SK-N-SH treated with all-trans-retinoic acid at 6 μM for 48 hours (cell line): ENCODE measurements at regions not wholly inside any gene's neighbourhood (a gene's known extent, or its start where the extent isn't known, plus 50 kb on each side); places are given as distances from the start of the nearest gene placed in this dataset.

ENCODE experiments used
- ATAC-seq: fragments of 200-7000 bp; cut with Tn5 transposase; 3 replicates; pipeline ENCODE4 v1.9.1; 2020; ENCODE audit warnings: mild to moderate bottlenecking, moderate library complexity
- ARNTL ChIP-seq: fragments of 450-650 bp; formaldehyde crosslinking; IDR thresholded peaks from 2 replicates; pipeline ENCODE4 v1.5.0; 2020; ENCODE audit warnings: low read depth, mild to moderate bottlenecking, moderate library complexity, borderline replicate concordance
- BACH2 ChIP-seq: fragments of 250-450 bp; sonication (Bioruptor Pico); IDR thresholded peaks from 2 replicates; pipeline ENCODE4 v1.9.0; 2021; ENCODE audit warnings: mild to moderate bottlenecking, borderline replicate concordance
- CSDC2 ChIP-seq: fragments of 250-450 bp; sonication (Bioruptor Pico); IDR thresholded peaks from 2 replicates; pipeline ENCODE4 v1.5.0; 2020; ENCODE audit warnings: mild to moderate bottlenecking, moderate library complexity
- ESRRG ChIP-seq: fragments of 250-450 bp; sonication (Bioruptor Pico); IDR thresholded peaks from 2 replicates; pipeline ENCODE4 v1.6.1; 2021; ENCODE audit warnings: mild to moderate bottlenecking
- ISL1 ChIP-seq: fragments of 250-450 bp; sonication (Bioruptor Pico); IDR thresholded peaks from 2 replicates; pipeline ENCODE4 v2.1.2; 2022; ENCODE audit warnings: mild to moderate bottlenecking, moderate library complexity
- OSR1 ChIP-seq: fragments of 250-450 bp; sonication (Bioruptor Pico); IDR thresholded peaks from 2 replicates; pipeline ENCODE4 v1.8.0; 2022; ENCODE audit warnings: moderate library complexity, mild to moderate bottlenecking, inconsistent platforms
- PPARA ChIP-seq: fragments of 250-450 bp; sonication (Bioruptor Pico); IDR thresholded peaks from 2 replicates; pipeline ENCODE4 v1.5.0; 2020; ENCODE audit warnings: mild to moderate bottlenecking, borderline replicate concordance
- RARB ChIP-seq: fragments of 250-450 bp; sonication (Bioruptor Pico); IDR thresholded peaks from 2 replicates; pipeline ENCODE4 v1.8.0; 2021; ENCODE audit warnings: mild to moderate bottlenecking, moderate library complexity
- SNAI2 ChIP-seq: fragments of 250-450 bp; sonication (Bioruptor Pico); IDR thresholded peaks from 2 replicates; pipeline ENCODE4 v1.5.0; 2020; ENCODE audit warnings: mild to moderate bottlenecking, moderate library complexity
- TCF4 ChIP-seq: fragments of 250-450 bp; sonication (Bioruptor Pico); IDR thresholded peaks from 2 replicates; pipeline ENCODE4 v1.8.0; 2021; ENCODE audit warnings: mild to moderate bottlenecking, moderate library complexity, borderline replicate concordance
- ZFP3 ChIP-seq: fragments of 250-450 bp; sonication (Bioruptor Pico); IDR thresholded peaks from 2 replicates; pipeline ENCODE4 v1.5.0; 2020; ENCODE audit warnings: mild to moderate bottlenecking, moderate library complexity
- ZFP30 ChIP-seq: fragments of 450-650 bp; formaldehyde crosslinking; IDR thresholded peaks from 2 replicates; pipeline ENCODE4 v1.5.0; 2022; ENCODE audit warnings: mild to moderate bottlenecking, moderate library complexity
- ZNF70 ChIP-seq: fragments of 450-650 bp; formaldehyde crosslinking; IDR thresholded peaks from 2 replicates; pipeline ENCODE4 v1.5.0; 2020; ENCODE audit warnings: mild to moderate bottlenecking, moderate library complexity
- ZNF8 ChIP-seq: fragments of 450-650 bp; formaldehyde crosslinking; IDR thresholded peaks from 2 replicates; pipeline ENCODE4 v1.5.0; 2020; ENCODE audit warnings: mild to moderate bottlenecking, moderate library complexity
- TF ChIP-seq, protein P1 (sequence below): fragments of 250-450 bp; sonication (Bioruptor Pico); IDR thresholded peaks from 2 replicates; pipeline ENCODE4 v1.5.0; 2020; ENCODE audit warnings: mild to moderate bottlenecking, moderate library complexity
- TF ChIP-seq, protein P2 (sequence below): fragments of 250-450 bp; sonication (Bioruptor Pico); IDR thresholded peaks from 2 replicates; pipeline ENCODE4 v1.5.1; 2021; ENCODE audit warnings: mild to moderate bottlenecking, moderate library complexity
- TF ChIP-seq, protein P3 (sequence below): fragments of 250-450 bp; sonication (Bioruptor Pico); IDR thresholded peaks from 2 replicates; pipeline ENCODE4 v1.8.0; 2021; ENCODE audit warnings: low read depth, mild to moderate bottlenecking, moderate library complexity, borderline replicate concordance
- TF ChIP-seq, protein P4 (sequence below): fragments of 250-450 bp; sonication (Bioruptor Pico); IDR thresholded peaks from 2 replicates; pipeline ENCODE4 v1.5.1; 2020; ENCODE audit warnings: low read depth, mild to moderate bottlenecking, moderate library complexity

DNA sequence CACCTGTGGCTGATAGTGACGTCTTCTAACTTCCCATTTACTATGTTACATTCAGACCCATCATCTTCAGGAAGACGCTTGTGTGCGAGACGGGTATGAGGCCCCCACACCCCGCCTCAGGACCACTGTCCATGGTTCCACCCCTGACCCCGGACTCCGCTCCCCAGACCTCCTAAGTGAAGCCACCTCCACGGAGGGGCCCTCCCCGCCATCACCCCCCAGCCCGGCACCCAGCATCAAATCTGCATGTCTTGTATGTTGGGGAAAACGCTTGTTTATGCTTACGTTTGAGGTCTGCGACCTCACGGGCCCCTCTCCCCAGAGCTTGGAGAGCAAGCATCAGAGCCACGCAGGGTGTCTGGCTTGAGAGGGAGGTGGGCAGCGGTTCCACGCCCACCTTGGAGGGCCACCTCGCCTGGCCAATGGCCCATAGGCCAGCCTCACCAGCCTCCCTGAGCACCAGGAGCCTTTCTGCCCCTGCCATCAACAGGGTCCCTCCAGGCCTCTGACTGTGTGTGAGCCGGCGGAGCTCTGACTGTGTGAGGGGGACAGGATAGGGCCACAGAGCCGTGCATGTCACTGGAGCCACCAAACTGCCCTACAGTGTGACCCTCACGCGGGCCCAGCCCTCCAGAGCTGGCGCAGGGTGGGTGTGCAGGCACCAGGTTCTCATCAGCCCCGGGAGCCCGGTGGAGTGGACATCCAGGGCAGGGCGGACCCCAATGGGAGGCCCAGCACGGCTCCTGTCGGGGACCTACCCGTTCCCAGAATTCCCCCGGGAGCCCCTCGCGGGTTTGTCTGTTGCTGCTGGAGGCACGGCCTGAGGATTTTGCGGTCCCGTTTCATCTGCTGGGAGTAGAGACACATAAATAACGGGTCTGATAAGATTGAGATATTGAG is 88.4 kb upstream of the NKX1-1 start:
- no peak for ATAC-seq
- TF ChIP-seq, protein P1, sequence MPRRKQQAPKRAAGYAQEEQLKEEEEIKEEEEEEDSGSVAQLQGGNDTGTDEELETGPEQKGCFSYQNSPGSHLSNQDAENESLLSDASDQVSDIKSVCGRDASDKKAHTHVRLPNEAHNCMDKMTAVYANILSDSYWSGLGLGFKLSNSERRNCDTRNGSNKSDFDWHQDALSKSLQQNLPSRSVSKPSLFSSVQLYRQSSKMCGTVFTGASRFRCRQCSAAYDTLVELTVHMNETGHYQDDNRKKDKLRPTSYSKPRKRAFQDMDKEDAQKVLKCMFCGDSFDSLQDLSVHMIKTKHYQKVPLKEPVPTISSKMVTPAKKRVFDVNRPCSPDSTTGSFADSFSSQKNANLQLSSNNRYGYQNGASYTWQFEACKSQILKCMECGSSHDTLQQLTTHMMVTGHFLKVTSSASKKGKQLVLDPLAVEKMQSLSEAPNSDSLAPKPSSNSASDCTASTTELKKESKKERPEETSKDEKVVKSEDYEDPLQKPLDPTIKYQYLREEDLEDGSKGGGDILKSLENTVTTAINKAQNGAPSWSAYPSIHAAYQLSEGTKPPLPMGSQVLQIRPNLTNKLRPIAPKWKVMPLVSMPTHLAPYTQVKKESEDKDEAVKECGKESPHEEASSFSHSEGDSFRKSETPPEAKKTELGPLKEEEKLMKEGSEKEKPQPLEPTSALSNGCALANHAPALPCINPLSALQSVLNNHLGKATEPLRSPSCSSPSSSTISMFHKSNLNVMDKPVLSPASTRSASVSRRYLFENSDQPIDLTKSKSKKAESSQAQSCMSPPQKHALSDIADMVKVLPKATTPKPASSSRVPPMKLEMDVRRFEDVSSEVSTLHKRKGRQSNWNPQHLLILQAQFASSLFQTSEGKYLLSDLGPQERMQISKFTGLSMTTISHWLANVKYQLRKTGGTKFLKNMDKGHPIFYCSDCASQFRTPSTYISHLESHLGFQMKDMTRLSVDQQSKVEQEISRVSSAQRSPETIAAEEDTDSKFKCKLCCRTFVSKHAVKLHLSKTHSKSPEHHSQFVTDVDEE (CRISPR knock-in tag), result no peak
- no peak for TF ChIP-seq ISL1 (CRISPR knock-in tag)
- no peak for TF ChIP-seq ZNF8 (CRISPR knock-in tag)
- TF ChIP-seq ZFP3, result no peak
- no peak for TF ChIP-seq OSR1 (CRISPR knock-in tag)
- no peak for TF ChIP-seq PPARA (CRISPR knock-in tag)

DNA sequence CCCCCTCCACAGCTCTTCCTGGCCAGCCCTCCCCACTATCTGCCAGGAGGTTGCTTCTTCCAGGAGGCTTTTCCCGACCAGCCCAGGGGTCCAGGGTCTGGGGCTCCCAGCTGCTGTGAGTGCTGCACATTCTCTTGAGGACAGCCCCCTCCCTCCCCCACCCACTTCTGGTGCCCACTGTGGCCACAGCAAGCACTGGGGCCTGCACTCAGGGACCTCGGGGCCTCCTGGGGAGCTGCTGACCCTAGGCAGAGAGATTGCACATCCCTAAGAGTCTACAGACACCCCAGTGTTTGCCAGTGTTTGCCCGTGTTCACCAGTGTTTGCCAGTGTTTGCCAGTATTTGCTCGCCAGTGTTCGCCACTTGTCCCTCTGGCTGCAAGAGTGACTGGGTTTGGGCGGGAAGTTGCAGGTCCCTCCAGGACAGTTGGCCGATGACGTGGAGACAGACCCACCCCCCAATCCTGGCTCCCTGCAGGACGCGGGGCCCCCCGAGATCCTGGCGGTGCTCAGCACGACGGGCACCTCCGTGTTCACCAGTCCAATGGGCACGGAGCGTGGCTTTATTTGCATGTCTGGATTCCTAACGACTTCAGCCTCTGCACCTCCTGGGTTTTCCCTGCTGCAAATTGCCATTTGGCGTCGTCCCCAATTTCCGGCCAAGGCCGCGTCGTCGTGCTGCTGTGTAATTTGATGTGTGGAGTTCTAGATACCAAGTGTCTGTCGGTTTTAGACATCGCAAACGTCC is 87.5 kb upstream of the NKX1-1 start:
- no peak for ATAC-seq

DNA sequence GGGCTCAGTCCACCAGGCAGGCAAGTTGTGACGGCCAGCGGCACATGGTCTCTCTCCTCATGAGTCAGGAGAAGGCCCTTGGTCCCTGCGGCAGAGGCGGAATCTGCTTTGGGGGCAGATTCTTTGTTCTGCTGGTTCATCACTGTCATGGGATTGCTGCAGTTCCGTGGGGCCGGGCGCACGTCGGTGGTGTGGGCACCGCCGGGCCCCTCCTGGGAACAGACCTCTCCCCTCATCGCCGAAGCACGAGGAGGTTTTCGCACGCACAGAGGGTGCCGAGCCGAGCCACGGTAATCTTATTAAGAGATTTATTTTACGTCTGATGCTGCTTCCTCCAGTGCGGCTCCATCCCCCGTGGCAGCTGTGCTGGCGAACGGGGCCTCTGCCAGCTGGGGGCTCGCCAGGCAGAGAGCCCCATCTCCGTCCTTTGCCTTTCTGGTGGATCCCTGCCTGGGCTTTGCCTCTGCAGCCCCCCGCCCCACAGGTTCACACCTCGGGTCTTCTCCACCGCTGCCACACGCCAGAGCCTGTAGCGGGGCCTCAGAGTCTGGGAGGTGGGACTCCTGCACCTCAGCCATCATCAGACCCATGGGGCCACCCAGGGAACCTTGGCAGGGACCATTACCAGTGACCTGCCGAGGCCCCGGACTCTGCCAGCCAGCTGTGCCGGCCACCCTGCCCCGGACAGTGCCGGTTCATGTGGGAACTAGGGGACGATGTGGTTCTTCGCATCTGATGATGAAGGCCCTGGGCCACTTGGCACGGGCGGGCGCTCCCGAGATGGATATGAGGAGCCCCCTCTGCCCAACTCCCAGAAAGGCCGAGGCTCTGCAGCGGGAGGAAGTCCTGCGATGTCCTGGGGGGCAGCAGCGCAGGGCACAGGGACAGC is 86.7 kb upstream of the NKX1-1 start:
- ATAC-seq, result no peak
- TF ChIP-seq, protein P1 (CRISPR knock-in tag), result no peak
- TF ChIP-seq CSDC2 (no peak), BACH2 (no peak), PPARA (CRISPR knock-in tag) (no peak), ZNF8 (CRISPR knock-in tag) (no peak), OSR1 (CRISPR knock-in tag) (no peak), TCF4 (CRISPR knock-in tag) (no peak), ZFP3 (no peak), ESRRG (CRISPR knock-in tag) (no peak), RARB (CRISPR knock-in tag) (no peak), ZNF70 (no peak), SNAI2 (CRISPR knock-in tag) (no peak)
- TF ChIP-seq, protein P2, sequence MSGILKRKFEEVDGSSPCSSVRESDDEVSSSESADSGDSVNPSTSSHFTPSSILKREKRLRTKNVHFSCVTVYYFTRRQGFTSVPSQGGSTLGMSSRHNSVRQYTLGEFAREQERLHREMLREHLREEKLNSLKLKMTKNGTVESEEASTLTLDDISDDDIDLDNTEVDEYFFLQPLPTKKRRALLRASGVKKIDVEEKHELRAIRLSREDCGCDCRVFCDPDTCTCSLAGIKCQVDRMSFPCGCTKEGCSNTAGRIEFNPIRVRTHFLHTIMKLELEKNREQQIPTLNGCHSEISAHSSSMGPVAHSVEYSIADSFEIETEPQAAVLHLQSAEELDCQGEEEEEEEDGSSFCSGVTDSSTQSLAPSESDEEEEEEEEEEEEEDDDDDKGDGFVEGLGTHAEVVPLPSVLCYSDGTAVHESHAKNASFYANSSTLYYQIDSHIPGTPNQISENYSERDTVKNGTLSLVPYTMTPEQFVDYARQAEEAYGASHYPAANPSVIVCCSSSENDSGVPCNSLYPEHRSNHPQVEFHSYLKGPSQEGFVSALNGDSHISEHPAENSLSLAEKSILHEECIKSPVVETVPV (CRISPR knock-in tag), result no peak
- TF ChIP-seq, protein P3, sequence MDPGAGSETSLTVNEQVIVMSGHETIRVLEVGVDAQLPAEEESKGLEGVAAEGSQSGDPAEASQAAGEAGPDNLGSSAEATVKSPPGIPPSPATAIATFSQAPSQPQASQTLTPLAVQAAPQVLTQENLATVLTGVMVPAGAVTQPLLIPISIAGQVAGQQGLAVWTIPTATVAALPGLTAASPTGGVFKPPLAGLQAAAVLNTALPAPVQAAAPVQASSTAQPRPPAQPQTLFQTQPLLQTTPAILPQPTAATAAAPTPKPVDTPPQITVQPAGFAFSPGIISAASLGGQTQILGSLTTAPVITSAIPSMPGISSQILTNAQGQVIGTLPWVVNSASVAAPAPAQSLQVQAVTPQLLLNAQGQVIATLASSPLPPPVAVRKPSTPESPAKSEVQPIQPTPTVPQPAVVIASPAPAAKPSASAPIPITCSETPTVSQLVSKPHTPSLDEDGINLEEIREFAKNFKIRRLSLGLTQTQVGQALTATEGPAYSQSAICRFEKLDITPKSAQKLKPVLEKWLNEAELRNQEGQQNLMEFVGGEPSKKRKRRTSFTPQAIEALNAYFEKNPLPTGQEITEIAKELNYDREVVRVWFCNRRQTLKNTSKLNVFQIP (CRISPR knock-in tag), result no peak
- TF ChIP-seq, protein P4, sequence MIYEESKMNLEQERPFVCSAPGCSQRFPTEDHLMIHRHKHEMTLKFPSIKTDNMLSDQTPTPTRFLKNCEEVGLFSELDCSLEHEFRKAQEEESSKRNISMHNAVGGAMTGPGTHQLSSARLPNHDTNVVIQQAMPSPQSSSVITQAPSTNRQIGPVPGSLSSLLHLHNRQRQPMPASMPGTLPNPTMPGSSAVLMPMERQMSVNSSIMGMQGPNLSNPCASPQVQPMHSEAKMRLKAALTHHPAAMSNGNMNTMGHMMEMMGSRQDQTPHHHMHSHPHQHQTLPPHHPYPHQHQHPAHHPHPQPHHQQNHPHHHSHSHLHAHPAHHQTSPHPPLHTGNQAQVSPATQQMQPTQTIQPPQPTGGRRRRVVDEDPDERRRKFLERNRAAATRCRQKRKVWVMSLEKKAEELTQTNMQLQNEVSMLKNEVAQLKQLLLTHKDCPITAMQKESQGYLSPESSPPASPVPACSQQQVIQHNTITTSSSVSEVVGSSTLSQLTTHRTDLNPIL (CRISPR knock-in tag), result no peak

More for the DNA sequence above, 87.5 kb upstream of the NKX1-1 start:
- TF ChIP-seq, protein P2 (CRISPR knock-in tag), result no peak
- TF ChIP-seq ZFP3 (no peak), ZFP30 (no peak), PPARA (CRISPR knock-in tag) (no peak), ARNTL (CRISPR knock-in tag) (no peak), RARB (CRISPR knock-in tag) (no peak)
- TF ChIP-seq, protein P3 (CRISPR knock-in tag), result no peak
